PC-9 (cell line): ENCODE measurements at regions not wholly inside any gene's neighbourhood (a gene's known extent, or its start where the extent isn't known, plus 50 kb on each side); places are given as distances from the start of the nearest gene placed in this dataset.

Experiments used
- BruUV-seq: library from RNA; stranded (reverse); fragments of 400-500 nt; replicated peaks from 2 replicates; lab custom pipeline; 2021; lab: Mats Ljungman, UMichigan
- CTCF ChIA-PET: fragments of 300-600 bp; sonication (Branson Sonifier 250); formaldehyde crosslinking; loops from one replicate; lab custom pipeline; 2022; ENCODE audit warnings: antibody characterized with exemption; lab: Charles Lee
- POLR2A ChIA-PET: fragments of 300-600 bp; sonication (Branson Sonifier 250); formaldehyde crosslinking; loops from one replicate; lab custom pipeline; 2022; ENCODE audit warnings: antibody characterized with exemption; ENCODE audit not compliant: unreplicated experiment; lab: Charles Lee
- DNase-seq, 2 experiments: peaks; one replicate each; pipeline versions ENCODE4 v3.0.0 to v3.0.0-alpha.2; 2015 to 2022; ENCODE audit warnings: mixed read lengths in 1 of 2
- H2AFZ ChIP-seq: fragments of 200-600 bp; sonication (generic); 2 replicates; pipeline ENCODE4 v1.8.1; 2017; ENCODE audit warnings: antibody characterized with exemption
- H3F3A ChIP-seq: fragments of 200-600 bp; sonication (generic); 2 replicates; pipeline ENCODE4 v1.8.1; 2017; ENCODE audit warnings: antibody characterized with exemption, mild to moderate bottlenecking, low read depth; ENCODE audit not compliant: insufficient read depth
- H3K27ac ChIP-seq: fragments of 200-600 bp; sonication (generic); 2 replicates; pipeline ENCODE4 v1.6.1; 2016; ENCODE audit warnings: mixed run types
- H3K27me3 ChIP-seq: fragments of 200-600 bp; sonication (generic); 2 replicates; pipeline ENCODE4 v1.6.1; 2016; ENCODE audit warnings: low read depth, mixed run types; ENCODE audit not compliant: insufficient read depth
- H3K36me3 ChIP-seq: fragments of 200-600 bp; sonication (generic); 2 replicates; pipeline ENCODE4 v1.6.1; 2016; ENCODE audit warnings: low read depth, mixed run types
- H3K4me1 ChIP-seq: fragments of 200-600 bp; sonication (generic); replicated peaks from 2 replicates; pipeline ENCODE4 v1.6.1; 2016; ENCODE audit warnings: mixed run types; ENCODE audit not compliant: insufficient read depth
- H3K4me2 ChIP-seq: fragments of 200-600 bp; sonication (generic); 2 replicates; pipeline ENCODE4 v1.6.1; 2017; ENCODE audit warnings: mixed run types
- H3K4me3 ChIP-seq: fragments of 200-600 bp; sonication (generic); 2 replicates; pipeline ENCODE4 v1.6.1; 2016; ENCODE audit warnings: mixed run types
- H3K79me2 ChIP-seq: fragments of 200-600 bp; sonication (generic); 2 replicates; pipeline ENCODE4 v1.6.1; 2017; ENCODE audit warnings: low read depth, mixed run types
- H3K9me2 ChIP-seq: fragments of 200-600 bp; sonication (generic); 2 replicates; pipeline ENCODE4 v1.8.1; 2017; ENCODE audit warnings: mild to moderate bottlenecking; ENCODE audit not compliant: insufficient read depth
- H3K9me3 ChIP-seq: fragments of 200-600 bp; sonication (generic); 2 replicates; pipeline ENCODE4 v1.8.1; 2016; ENCODE audit warnings: low read depth; ENCODE audit not compliant: insufficient read depth
- H4K20me1 ChIP-seq: fragments of 200-600 bp; sonication (generic); 2 replicates; pipeline ENCODE4 v1.8.1; 2017; ENCODE audit not compliant: insufficient read depth
- CTCF ChIP-seq: fragments of 200-600 bp; sonication (generic); conservative IDR thresholded peaks from 2 replicates; pipeline ENCODE4 v1.6.1; 2017; ENCODE audit warnings: mixed run types, antibody characterized with exemption, mild to moderate bottlenecking, moderate library complexity
- EZH2 ChIP-seq: fragments of 200-600 bp; sonication (generic); IDR thresholded peaks from 2 replicates; pipeline ENCODE4 v1.8.0; 2017; ENCODE audit warnings: antibody characterized with exemption, low read depth
- intact Hi-C: fragments of 100-400 bp; cut with micrococcal nuclease; formaldehyde crosslinking; loops from one replicate; pipeline ENCODE4 v1.10.0; 2022; ENCODE audit not compliant: unreplicated experiment

DNA sequence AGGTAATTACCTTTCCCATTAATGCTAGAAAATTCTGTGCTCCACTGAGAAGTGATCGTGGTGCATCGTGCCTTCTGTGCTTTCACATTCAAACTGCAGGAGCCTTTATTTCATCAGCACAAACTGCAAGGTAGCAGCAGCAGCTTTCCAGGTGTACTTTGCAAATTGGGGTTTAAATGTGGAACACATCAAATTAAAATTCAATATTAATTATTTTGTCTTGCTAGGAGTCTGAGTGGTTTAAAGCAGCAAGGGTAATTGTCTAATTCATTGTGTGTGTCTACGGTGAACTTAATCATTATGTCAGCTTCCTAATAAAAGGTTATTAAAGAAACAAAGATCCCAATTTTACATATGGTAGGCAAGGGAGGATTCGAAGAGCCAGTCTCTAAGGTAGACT, 180.8 kb upstream of the ATP5MC3 start:
- TF ChIP-seq EZH2 (no peak), CTCF (no peak)
- intact Hi-C loops, result loop anchor here (10.0 kb wide), 1 partner anchor 1292 kb away; no protein-coding TSS in a partner anchor
- Histone ChIP-seq H3K4me1 (no peaks in the 10 kb centered on the region), H3K9me3 (no peaks in the 10 kb centered on the region), H3K27me3 (peaks cover 15% of the 10 kb centered on the region), H3K79me2 (no peaks in the 10 kb centered on the region), H3K36me3 (no peaks in the 10 kb centered on the region), H3K27ac (no peak overlapping the region), H4K20me1 (no peaks in the 10 kb centered on the region), H3K4me2 (no peak overlapping the region), H3F3A (no peaks in the 10 kb centered on the region), H3K4me3 (no peak overlapping the region), H2AFZ (no peak overlapping the region), H3K9me2 (no peaks in the 10 kb centered on the region; the same call in 1 of the 2 replicates)
- ChIA-PET CTCF (no interaction called here), POLR2A (interaction anchor here (0.6 kb wide), 1 partner anchor 1734 kb away, joined by 4 read pairs; no protein-coding TSS in a partner anchor)
- BruUV-seq, result no TSS peak
- DNase-seq, result no peak

DNA sequence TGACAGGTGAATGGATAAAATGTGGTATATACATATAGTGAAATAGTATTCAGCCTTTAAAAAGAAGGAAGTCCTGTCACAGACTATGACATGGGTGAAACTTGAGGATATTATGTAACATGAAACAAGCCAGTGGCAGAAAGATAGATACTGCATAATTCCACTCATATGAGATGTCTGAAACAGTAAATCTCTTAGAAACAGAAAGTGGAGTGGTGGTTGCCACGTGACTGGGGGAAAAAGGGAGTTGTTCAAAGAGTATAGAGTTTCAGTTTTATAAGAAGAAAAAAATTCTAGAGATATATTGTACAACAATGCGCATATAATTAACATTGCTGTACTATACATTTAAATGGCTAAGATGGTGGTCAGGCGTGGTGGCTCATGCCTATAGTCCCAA, 178.2 kb upstream of the ATP5MC3 start:
- H3K27me3 ChIP-seq, result peaks cover 13% of the 10 kb centered on the region
- H3K4me3 ChIP-seq, result no peak overlapping the region
- no peaks in the 10 kb centered on the region for H3K4me1 ChIP-seq
- no peak overlapping the region for H3K4me2 ChIP-seq
- H3K9me3 ChIP-seq, result no peaks in the 10 kb centered on the region
- H3K9me2 ChIP-seq, result no peaks in the 10 kb centered on the region; the same call in 1 of the 2 replicates
- intact Hi-C loops, result loop anchor here (10.0 kb wide), 1 partner anchor 1295 kb away; no protein-coding TSS in a partner anchor
- ChIA-PET POLR2A (no interaction called here), CTCF (no interaction called here)
- no peaks in the 10 kb centered on the region for H4K20me1 ChIP-seq
- no peaks in the 10 kb centered on the region for H3K79me2 ChIP-seq
- no TSS peak for BruUV-seq
- H3F3A ChIP-seq, result no peaks in the 10 kb centered on the region
- TF ChIP-seq CTCF (no peak), EZH2 (no peak)
- no peak overlapping the region for H2AFZ ChIP-seq
- H3K27ac ChIP-seq, result no peak overlapping the region
- DNase-seq, result no peak
- H3K36me3 ChIP-seq, result no peaks in the 10 kb centered on the region

- DNase-seq, result no peak
- Histone ChIP-seq H3K4me1 (no peaks in the 10 kb centered on the region), H3K9me2 (no peaks in the 10 kb centered on the region; the same call in 1 of the 2 replicates), H3K4me3 (no peak overlapping the region), H3K79me2 (no peaks in the 10 kb centered on the region), H3K36me3 (no peaks in the 10 kb centered on the region), H3K27me3 (peaks cover 15% of the 10 kb centered on the region), H3F3A (no peaks in the 10 kb centered on the region), H2AFZ (no peak overlapping the region), H3K27ac (no peak overlapping the region), H3K4me2 (no peak overlapping the region), H4K20me1 (no peaks in the 10 kb centered on the region), H3K9me3 (no peaks in the 10 kb centered on the region)
- intact Hi-C loops, result no loop called here
- ChIA-PET POLR2A (no interaction called here), CTCF (no interaction called here)
- no TSS peak for BruUV-seq
- TF ChIP-seq EZH2 (no peak), CTCF (no peak)
These were observed 175.4 kb upstream of the ATP5MC3 start for GRCh38 chr2:175356901-175357300.
